DND-41 (cell line): ENCODE measurements at regions not wholly inside any gene's neighbourhood (a gene's known extent, or its start where the extent isn't known, plus 50 kb on each side); places are given as distances from the start of the nearest gene placed in this dataset.

Experiments
- ATAC-seq: fragments of 200-7000 bp; cut with Tn5 transposase; 3 replicates; pipeline ENCODE4 v1.9.1; 2021; ENCODE audit warnings: low read depth; ENCODE audit not compliant: insufficient read depth
- DNase-seq: peaks from one replicate; pipeline ENCODE4 v3.0.0-alpha.2; 2020
- H2AFZ ChIP-seq: 2 replicates; pipeline ENCODE4 v1.6.0; 2012; ENCODE audit warnings: low read depth, low read length
- H3K27ac ChIP-seq: 2 replicates; pipeline ENCODE4 v1.5.1; 2012; ENCODE audit warnings: low read length, inconsistent platforms
- H3K27me3 ChIP-seq: fragments of 200-600 bp; sonication (generic); 2 replicates; pipeline ENCODE4 v1.6.0; 2012; ENCODE audit warnings: low read length, mild to moderate bottlenecking, inconsistent platforms; ENCODE audit not compliant: insufficient read depth, poor library complexity
- H3K36me3 ChIP-seq: 2 replicates; pipeline ENCODE4 v1.5.1; 2012; ENCODE audit warnings: low read length, inconsistent platforms; ENCODE audit not compliant: insufficient read depth
- H3K4me1 ChIP-seq: 2 replicates; pipeline ENCODE4 v1.5.1; 2012; ENCODE audit warnings: mild to moderate bottlenecking, low read length; ENCODE audit not compliant: insufficient read depth
- H3K4me2 ChIP-seq: 2 replicates; pipeline ENCODE4 v1.6.0; 2012; ENCODE audit warnings: mild to moderate bottlenecking, moderate library complexity, low read length, inconsistent platforms; ENCODE audit not compliant: insufficient read depth
- H3K4me3 ChIP-seq, 2 experiments: fragments of 200-600 bp in 1 of 2; shearing (Covaris generic) in 1 of 2; 2 replicates each; pipeline ENCODE4 v1.5.1; 2012 to 2016; ENCODE audit warnings: inconsistent platforms in 2 of 2, low read length in 2 of 2, mild to moderate bottlenecking in 2 of 2, low read depth in 1 of 2, moderate library complexity in 1 of 2
- H3K79me2 ChIP-seq: 2 replicates; pipeline ENCODE4 v1.6.0; 2012; ENCODE audit warnings: low read length, inconsistent platforms; ENCODE audit not compliant: insufficient read depth
- H3K9ac ChIP-seq: 2 replicates; pipeline ENCODE4 v1.6.0; 2012; ENCODE audit warnings: low read depth, mild to moderate bottlenecking, inconsistent platforms, low read length, moderate library complexity
- H3K9me3 ChIP-seq: 2 replicates; pipeline ENCODE4 v1.5.1; 2012; ENCODE audit warnings: low read length, moderate library complexity, mild to moderate bottlenecking, inconsistent platforms; ENCODE audit not compliant: insufficient read depth, severe bottlenecking
- H4K20me1 ChIP-seq: 2 replicates; pipeline ENCODE4 v1.6.0; 2012; ENCODE audit warnings: low read length; ENCODE audit not compliant: insufficient read depth
- EZH2 ChIP-seq: IDR thresholded peaks from 3 replicates; pipeline ENCODE4 v1.6.1; 2012; ENCODE audit warnings: borderline replicate concordance, low read depth, mild to moderate bottlenecking, moderate library complexity, low read length, inconsistent platforms; ENCODE audit not compliant: severe bottlenecking
- TF ChIP-seq, protein P1 (sequence below): IDR thresholded peaks from 2 replicates; pipeline ENCODE4 v1.5.1; 2012; ENCODE audit warnings: borderline replicate concordance, low read length, moderate library complexity, mild to moderate bottlenecking; ENCODE audit not compliant: poor library complexity, severe bottlenecking; ENCODE audit errors: extremely low read depth

DNA sequence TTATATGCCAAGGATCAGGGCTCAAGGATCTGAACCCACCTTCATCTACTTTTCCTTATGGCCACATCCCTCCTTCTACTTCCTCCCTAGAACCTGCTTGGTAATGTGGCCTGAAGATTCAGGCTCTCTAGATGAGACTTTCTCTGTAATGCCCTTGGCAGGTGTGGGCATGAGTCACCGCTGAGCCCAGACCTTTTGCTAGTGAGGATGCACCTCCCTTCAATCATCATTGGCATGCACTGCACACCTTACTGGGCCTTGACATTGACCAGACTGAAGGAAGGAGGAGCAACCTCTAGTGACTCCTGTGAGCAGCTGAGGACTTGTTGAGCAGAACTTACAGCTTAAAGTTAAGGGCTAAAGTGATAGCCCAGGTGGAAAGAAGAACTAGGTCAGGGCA is 405.3 kb downstream of the MAFB start:
- Histone ChIP-seq H3K9ac (no peak overlapping the region), H4K20me1 (no peaks in the 10 kb centered on the region), H3K79me2 (no peaks in the 10 kb centered on the region), H3K4me2 (no peak overlapping the region), H3K36me3 (no peaks in the 10 kb centered on the region), H3K4me3 (no peak overlapping the region), H3K4me1 (no peaks in the 10 kb centered on the region), H3K27me3 (no peaks in the 10 kb centered on the region), H3K9me3 (no peaks in the 10 kb centered on the region), H2AFZ (no peak overlapping the region), H3K27ac (no peak overlapping the region)
- DNase-seq (no peak), ATAC-seq (no peak)
- no peak for TF ChIP-seq EZH2
- TF ChIP-seq, protein P1, sequence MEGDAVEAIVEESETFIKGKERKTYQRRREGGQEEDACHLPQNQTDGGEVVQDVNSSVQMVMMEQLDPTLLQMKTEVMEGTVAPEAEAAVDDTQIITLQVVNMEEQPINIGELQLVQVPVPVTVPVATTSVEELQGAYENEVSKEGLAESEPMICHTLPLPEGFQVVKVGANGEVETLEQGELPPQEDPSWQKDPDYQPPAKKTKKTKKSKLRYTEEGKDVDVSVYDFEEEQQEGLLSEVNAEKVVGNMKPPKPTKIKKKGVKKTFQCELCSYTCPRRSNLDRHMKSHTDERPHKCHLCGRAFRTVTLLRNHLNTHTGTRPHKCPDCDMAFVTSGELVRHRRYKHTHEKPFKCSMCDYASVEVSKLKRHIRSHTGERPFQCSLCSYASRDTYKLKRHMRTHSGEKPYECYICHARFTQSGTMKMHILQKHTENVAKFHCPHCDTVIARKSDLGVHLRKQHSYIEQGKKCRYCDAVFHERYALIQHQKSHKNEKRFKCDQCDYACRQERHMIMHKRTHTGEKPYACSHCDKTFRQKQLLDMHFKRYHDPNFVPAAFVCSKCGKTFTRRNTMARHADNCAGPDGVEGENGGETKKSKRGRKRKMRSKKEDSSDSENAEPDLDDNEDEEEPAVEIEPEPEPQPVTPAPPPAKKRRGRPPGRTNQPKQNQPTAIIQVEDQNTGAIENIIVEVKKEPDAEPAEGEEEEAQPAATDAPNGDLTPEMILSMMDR: no peak

DNA sequence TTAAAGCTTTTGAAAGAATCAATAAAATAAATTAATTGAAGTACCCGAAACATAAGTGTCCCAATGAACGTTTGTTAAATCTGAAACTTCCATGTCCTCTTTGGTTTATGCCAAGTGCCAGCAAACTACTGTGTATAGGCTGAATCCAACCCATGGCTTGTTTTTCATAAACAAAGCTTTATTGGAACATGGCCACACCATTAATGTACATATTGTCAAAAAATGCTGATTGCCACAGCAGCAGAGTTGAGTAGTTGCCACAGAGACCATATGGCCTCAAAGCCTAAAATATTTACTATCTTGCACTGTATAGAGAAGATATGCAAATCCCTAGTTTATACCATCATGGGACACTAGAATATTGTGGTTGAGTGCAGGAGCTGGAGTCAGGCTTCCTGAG is 406.1 kb downstream of the MAFB start:
- Histone ChIP-seq H3K27me3 (no peaks in the 10 kb centered on the region), H3K4me3 (no peak overlapping the region), H3K36me3 (no peaks in the 10 kb centered on the region), H3K27ac (no peak overlapping the region), H3K9ac (no peak overlapping the region), H3K4me1 (no peaks in the 10 kb centered on the region), H2AFZ (no peak overlapping the region), H4K20me1 (no peaks in the 10 kb centered on the region), H3K4me2 (no peak overlapping the region), H3K79me2 (no peaks in the 10 kb centered on the region), H3K9me3 (no peaks in the 10 kb centered on the region)
- ATAC-seq: no peak
- TF ChIP-seq, protein P1: no peak
- TF ChIP-seq EZH2: no peak
- no peak for DNase-seq

DNA sequence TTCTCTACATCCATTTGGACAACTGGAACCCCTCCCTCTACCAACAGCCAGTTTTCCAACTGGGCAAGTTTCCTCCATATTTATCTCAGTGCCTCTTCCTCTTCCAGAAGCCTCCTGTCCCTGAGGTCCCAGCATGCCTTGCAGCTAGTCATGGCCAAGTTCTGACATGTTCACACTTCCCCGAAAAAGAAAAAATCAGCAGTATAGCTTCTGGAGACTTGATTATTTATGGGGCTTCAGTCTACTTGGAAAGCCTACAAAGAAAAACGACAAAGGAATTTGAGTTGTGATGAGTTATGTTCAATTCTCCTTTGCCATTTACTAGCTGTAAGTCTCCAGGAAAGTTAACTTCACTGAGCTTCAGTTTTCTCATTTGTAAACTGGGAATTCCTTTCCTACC is 406.5 kb downstream of the MAFB start:
- Histone ChIP-seq H3K4me2 (no peak overlapping the region), H3K27ac (no peak overlapping the region), H3K4me1 (no peaks in the 10 kb centered on the region), H3K4me3 (no peak overlapping the region), H3K79me2 (no peaks in the 10 kb centered on the region), H3K9ac (no peak overlapping the region), H3K36me3 (no peaks in the 10 kb centered on the region), H2AFZ (no peak overlapping the region), H4K20me1 (no peaks in the 10 kb centered on the region), H3K9me3 (no peaks in the 10 kb centered on the region), H3K27me3 (no peaks in the 10 kb centered on the region)
- ATAC-seq (no peak), DNase-seq (no peak)
- TF ChIP-seq, protein P1: no peak
- TF ChIP-seq EZH2: no peak

DNA sequence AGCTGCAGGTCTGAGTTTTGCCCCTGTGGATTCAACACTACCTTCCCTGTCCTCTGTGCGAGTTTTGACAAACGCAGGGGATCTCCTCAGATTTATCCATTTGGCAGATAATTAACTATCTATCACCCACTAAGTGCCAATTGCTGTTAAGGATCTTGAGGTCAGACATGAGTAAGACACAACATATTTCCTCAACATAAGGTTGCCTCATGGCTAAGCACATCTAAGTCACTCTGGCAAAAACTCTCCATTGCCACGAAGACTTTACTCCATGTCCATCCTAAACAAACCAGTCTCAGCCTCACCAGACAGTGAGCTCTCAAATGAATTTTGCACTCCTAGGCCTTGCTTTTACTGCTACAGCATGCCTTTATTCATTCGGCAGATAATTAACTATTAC is 408.4 kb downstream of the MAFB start:
- Histone ChIP-seq H2AFZ (no peak overlapping the region), H3K4me3 (no peak overlapping the region), H3K79me2 (no peaks in the 10 kb centered on the region), H3K27ac (no peak overlapping the region), H3K4me1 (no peaks in the 10 kb centered on the region), H3K4me2 (no peak overlapping the region), H3K36me3 (no peaks in the 10 kb centered on the region), H4K20me1 (no peaks in the 10 kb centered on the region), H3K9me3 (no peaks in the 10 kb centered on the region), H3K27me3 (no peaks in the 10 kb centered on the region), H3K9ac (no peak overlapping the region)
- DNase-seq: no peak
- no peak for TF ChIP-seq EZH2
- TF ChIP-seq, protein P1: no peak
- no peak for ATAC-seq
